T-helper 1 cell treated with Interleukin-12 subunit alpha and Interleukin-12 subunit beta and Interleukin-4 antibody, amounts not matched to agents 30 μg/mL and 1 μg/mL, for 36 hours (primary cell): ENCODE measurements at regions not wholly inside any gene's neighbourhood (a gene's known extent, or its start where the extent isn't known, plus 50 kb on each side); places are given as distances from the start of the nearest gene placed in this dataset.
"Not testable (repeated sequence)": the region's sequence is repeated elsewhere in the genome, so short reads cannot be mapped to it uniquely, and the experiment has no call there.

ENCODE experiments used
- H3K27ac Mint-ChIP-seq: one replicate; pipeline ENCODE4 v1.8.0; 2021; ENCODE audit warnings: mild to moderate bottlenecking, mixed read lengths
- H3K27me3 Mint-ChIP-seq: one replicate; pipeline ENCODE4 v1.8.0; 2021; ENCODE audit warnings: low read depth, mixed read lengths
- H3K36me3 Mint-ChIP-seq: one replicate; pipeline ENCODE4 v1.8.0; 2021; ENCODE audit warnings: low read depth, mixed read lengths
- H3K4me1 Mint-ChIP-seq: one replicate; pipeline ENCODE4 v1.8.0; 2021; ENCODE audit warnings: low read depth, mixed read lengths
- H3K4me3 Mint-ChIP-seq: one replicate; pipeline ENCODE4 v1.8.0; 2021; ENCODE audit warnings: mild to moderate bottlenecking, moderate library complexity, mixed read lengths
- H3K9me3 Mint-ChIP-seq: one replicate; pipeline ENCODE4 v1.8.0; 2021; ENCODE audit warnings: mixed read lengths

- Mint-ChIP-seq H3K4me1 (no peaks in the 10 kb centered on the region), H3K27me3 (no peaks in the 10 kb centered on the region), H3K36me3 (no peaks in the 10 kb centered on the region)
Measured at GRCh38 chr21:26282058-26282457, 111.5 kb upstream of the APP start.

GRCh38 chr21:26281506-26281905, 110.9 kb upstream of the APP start:
- no peak overlapping the region for H3K4me3 Mint-ChIP-seq
- no peaks in the 10 kb centered on the region for H3K36me3 Mint-ChIP-seq
- H3K4me1 Mint-ChIP-seq, result no peaks in the 10 kb centered on the region
- no peaks in the 10 kb centered on the region for H3K9me3 Mint-ChIP-seq
- H3K27ac Mint-ChIP-seq, result no peak overlapping the region
- no peaks in the 10 kb centered on the region for H3K27me3 Mint-ChIP-seq

More at GRCh38 chr21:26282058-26282457, 111.5 kb upstream of the APP start:
- no peak overlapping the region for H3K4me3 Mint-ChIP-seq
- H3K27ac Mint-ChIP-seq, result no peak overlapping the region
- H3K9me3 Mint-ChIP-seq, result no peaks in the 10 kb centered on the region

GRCh38 chr21:26280775-26281174, 110.2 kb upstream of the APP start:
- Mint-ChIP-seq H3K27me3 (no peaks in the 10 kb centered on the region), H3K4me1 (no peaks in the 10 kb centered on the region), H3K36me3 (no peaks in the 10 kb centered on the region), H3K4me3 (no peak overlapping the region), H3K27ac (no peak overlapping the region), H3K9me3 (peaks cover 3% of the 10 kb centered on the region)

- Mint-ChIP-seq H3K4me3 (no peak overlapping the region), H3K27ac (no peak overlapping the region), H3K27me3 (no peaks in the 10 kb centered on the region), H3K4me1 (no peaks in the 10 kb centered on the region), H3K36me3 (no peaks in the 10 kb centered on the region), H3K9me3 (peaks cover 7% of the 10 kb centered on the region)
Measured at GRCh38 chr21:26280148-26280547, 109.6 kb upstream of the APP start.

GRCh38 chr21:26275801-26276200, 105.2 kb upstream of the APP start:
- Mint-ChIP-seq H3K4me3 (no peak overlapping the region), H3K27ac (no peak overlapping the region), H3K27me3 (no peaks in the 10 kb centered on the region), H3K9me3 (peaks cover 29% of the 10 kb centered on the region), H3K4me1 (no peaks in the 10 kb centered on the region), H3K36me3 (no peaks in the 10 kb centered on the region)

GRCh38 chr21:26273686-26274313, 103.2 kb upstream of the APP start:
- H3K9me3 Mint-ChIP-seq, result peaks cover 29% of the 10 kb centered on the region
- no peak overlapping the region for H3K4me3 Mint-ChIP-seq
- no peak overlapping the region for H3K27ac Mint-ChIP-seq
- no peaks in the 10 kb centered on the region for H3K27me3 Mint-ChIP-seq
- no peaks in the 10 kb centered on the region for H3K4me1 Mint-ChIP-seq
- no peaks in the 10 kb centered on the region for H3K36me3 Mint-ChIP-seq

GRCh38 chr21:26267389-26267788, 96.8 kb upstream of the APP start:
- Mint-ChIP-seq H3K27me3 (no peaks in the 10 kb centered on the region), H3K27ac (no peak overlapping the region), H3K9me3 (no peaks in the 10 kb centered on the region), H3K4me3 (no peak overlapping the region), H3K4me1 (no peaks in the 10 kb centered on the region), H3K36me3 (no peaks in the 10 kb centered on the region)

GRCh38 chr21:26246073-26246472, 75.5 kb upstream of the APP start:
- H3K27ac Mint-ChIP-seq, result no peak overlapping the region
- H3K4me3 Mint-ChIP-seq, result no peak overlapping the region
- no peaks in the 10 kb centered on the region for H3K27me3 Mint-ChIP-seq
- no peaks in the 10 kb centered on the region for H3K9me3 Mint-ChIP-seq
- H3K4me1 Mint-ChIP-seq, result no peaks in the 10 kb centered on the region
- no peaks in the 10 kb centered on the region for H3K36me3 Mint-ChIP-seq

- H3K27me3 Mint-ChIP-seq, result no peaks in the 10 kb centered on the region
- H3K27ac Mint-ChIP-seq, result no peak overlapping the region
- H3K4me1 Mint-ChIP-seq, result no peaks in the 10 kb centered on the region
- H3K9me3 Mint-ChIP-seq, result no peaks in the 10 kb centered on the region
- no peak overlapping the region for H3K4me3 Mint-ChIP-seq
- no peaks in the 10 kb centered on the region for H3K36me3 Mint-ChIP-seq
Measured at GRCh38 chr21:26245428-26245827, 74.9 kb upstream of the APP start.

GRCh38 chr21:26238646-26239045, 68.1 kb upstream of the APP start:
- Mint-ChIP-seq H3K36me3 (no peaks in the 10 kb centered on the region), H3K27me3 (no peaks in the 10 kb centered on the region), H3K4me3 (no peak overlapping the region), H3K4me1 (no peaks in the 10 kb centered on the region), H3K27ac (no peak overlapping the region), H3K9me3 (no peaks in the 10 kb centered on the region)

GRCh38 chr21:26236281-26236680, 65.7 kb upstream of the APP start:
- Mint-ChIP-seq H3K27me3 (no peaks in the 10 kb centered on the region), H3K4me1 (no peaks in the 10 kb centered on the region), H3K4me3 (no peak overlapping the region), H3K27ac (no peak overlapping the region), H3K9me3 (no peaks in the 10 kb centered on the region), H3K36me3 (no peaks in the 10 kb centered on the region)

- not testable (repeated sequence) for H3K9me3 Mint-ChIP-seq, H3K4me1 Mint-ChIP-seq, H3K4me3 Mint-ChIP-seq, H3K27me3 Mint-ChIP-seq, H3K36me3 Mint-ChIP-seq, H3K27ac Mint-ChIP-seq
Measured at GRCh38 chr21:26233297-26233696, 62.7 kb upstream of the APP start.

- H3K4me3 Mint-ChIP-seq, H3K9me3 Mint-ChIP-seq, H3K27ac Mint-ChIP-seq, H3K4me1 Mint-ChIP-seq, H3K27me3 Mint-ChIP-seq, H3K36me3 Mint-ChIP-seq: not testable (repeated sequence)
Measured at GRCh38 chr21:26232491-26232890, 61.9 kb upstream of the APP start.

- Mint-ChIP-seq H3K27ac (no peak overlapping the region), H3K9me3 (no peaks in the 10 kb centered on the region), H3K4me1 (no peaks in the 10 kb centered on the region), H3K27me3 (no peaks in the 10 kb centered on the region), H3K4me3 (no peak overlapping the region), H3K36me3 (no peaks in the 10 kb centered on the region)
Measured at GRCh38 chr21:26227130-26227529, 56.6 kb upstream of the APP start.

- Mint-ChIP-seq H3K4me1 (no peaks in the 10 kb centered on the region), H3K36me3 (no peaks in the 10 kb centered on the region), H3K9me3 (no peaks in the 10 kb centered on the region), H3K27ac (no peak overlapping the region), H3K4me3 (no peak overlapping the region), H3K27me3 (no peaks in the 10 kb centered on the region)
Measured at GRCh38 chr21:26226724-26227123, 56.2 kb upstream of the APP start.

GRCh38 chr21:26225046-26225445, 54.5 kb upstream of the APP start:
- Mint-ChIP-seq H3K27me3 (peaks cover under 1% of the 10 kb centered on the region), H3K36me3 (no peaks in the 10 kb centered on the region), H3K27ac (no peak overlapping the region), H3K4me1 (no peaks in the 10 kb centered on the region), H3K4me3 (no peak overlapping the region), H3K9me3 (no peaks in the 10 kb centered on the region)
